ENCODE measurements at regions not wholly inside any gene's neighbourhood (a gene's known extent, or its start where the extent isn't known, plus 50 kb on each side); places are given as distances from the start of the nearest gene placed in this dataset. TPM values are rescaled to one million over a fixed set of nuclear protein-coding genes. Genes with fewer than 3 reads are reported as not detected.
"Not testable (repeated sequence)": the region's sequence is repeated elsewhere in the genome, so short reads cannot be mapped to it uniquely, and the experiment has no call there.

DNA sequence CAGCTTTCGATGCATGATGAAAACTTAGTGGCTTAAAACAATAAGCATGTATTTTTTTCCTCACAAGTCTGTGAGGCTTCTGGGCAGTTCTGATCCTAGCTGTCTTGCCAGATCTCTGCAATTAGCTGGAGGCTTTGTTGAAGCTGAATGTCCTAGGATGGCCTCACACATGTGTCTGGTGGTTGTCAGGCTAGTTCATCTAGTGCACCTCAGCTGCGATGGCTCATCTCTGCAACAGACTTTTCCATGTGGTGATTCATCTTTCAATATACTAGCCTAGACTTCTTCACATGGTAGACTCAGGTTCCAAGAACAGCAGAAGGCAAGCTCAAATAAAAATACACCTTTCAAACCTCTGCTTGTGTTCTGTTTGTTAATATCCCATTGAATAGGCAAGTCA, 66.5 kb upstream of the IL1RAPL1 start:
- H3K36me3 Mint-ChIP-seq (ENCODE audit: low read depth), result peaks cover 3% of the 10 kb centered on the region
- H3K27me3 Mint-ChIP-seq (ENCODE audit: low read depth), result no peaks in the 10 kb centered on the region
- no peaks in the 10 kb centered on the region for H3K4me1 Mint-ChIP-seq

DNA sequence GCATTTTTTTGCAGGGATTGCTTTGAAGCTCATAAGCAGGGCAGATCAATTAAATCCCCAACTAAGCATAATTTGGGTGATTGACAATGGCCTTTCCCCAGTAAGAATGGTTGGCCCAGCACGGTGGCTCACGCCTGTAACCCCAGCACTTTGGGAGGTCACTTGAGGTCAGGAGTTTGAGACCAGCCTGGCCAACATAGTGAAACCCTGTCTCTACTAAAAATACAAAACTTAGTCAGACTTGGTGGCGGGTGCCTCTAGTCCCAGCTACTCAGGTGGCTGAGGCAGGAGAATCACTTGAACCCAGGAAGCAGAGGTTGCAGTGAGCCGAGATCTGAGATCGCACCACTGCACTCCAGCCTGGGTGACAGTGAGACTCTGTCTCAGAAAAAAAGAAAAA, 58.9 kb upstream of the IL1RAPL1 start:
- not testable (repeated sequence) for H3K27ac Mint-ChIP-seq (ENCODE audit: unreplicated experiment); H3K4me1 Mint-ChIP-seq; H3K9me3 Mint-ChIP-seq; H3K36me3 Mint-ChIP-seq (ENCODE audit: low read depth); H3K4me3 Mint-ChIP-seq; H3K27me3 Mint-ChIP-seq (ENCODE audit: low read depth); DNase-seq (ENCODE audit: low read depth, low spot score)

More for the DNA sequence above, 66.5 kb upstream of the IL1RAPL1 start:
- no peaks in the 10 kb centered on the region for H3K9me3 Mint-ChIP-seq
- DNase-seq (ENCODE audit: low read depth, low spot score), result no peak
- no peak overlapping the region for H3K27ac Mint-ChIP-seq (ENCODE audit: unreplicated experiment)
- TF ChIP-seq, protein P1, sequence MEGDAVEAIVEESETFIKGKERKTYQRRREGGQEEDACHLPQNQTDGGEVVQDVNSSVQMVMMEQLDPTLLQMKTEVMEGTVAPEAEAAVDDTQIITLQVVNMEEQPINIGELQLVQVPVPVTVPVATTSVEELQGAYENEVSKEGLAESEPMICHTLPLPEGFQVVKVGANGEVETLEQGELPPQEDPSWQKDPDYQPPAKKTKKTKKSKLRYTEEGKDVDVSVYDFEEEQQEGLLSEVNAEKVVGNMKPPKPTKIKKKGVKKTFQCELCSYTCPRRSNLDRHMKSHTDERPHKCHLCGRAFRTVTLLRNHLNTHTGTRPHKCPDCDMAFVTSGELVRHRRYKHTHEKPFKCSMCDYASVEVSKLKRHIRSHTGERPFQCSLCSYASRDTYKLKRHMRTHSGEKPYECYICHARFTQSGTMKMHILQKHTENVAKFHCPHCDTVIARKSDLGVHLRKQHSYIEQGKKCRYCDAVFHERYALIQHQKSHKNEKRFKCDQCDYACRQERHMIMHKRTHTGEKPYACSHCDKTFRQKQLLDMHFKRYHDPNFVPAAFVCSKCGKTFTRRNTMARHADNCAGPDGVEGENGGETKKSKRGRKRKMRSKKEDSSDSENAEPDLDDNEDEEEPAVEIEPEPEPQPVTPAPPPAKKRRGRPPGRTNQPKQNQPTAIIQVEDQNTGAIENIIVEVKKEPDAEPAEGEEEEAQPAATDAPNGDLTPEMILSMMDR (conservative IDR thresholded peaks at IDR 0.05), result no peak
- no peak overlapping the region for H3K4me3 Mint-ChIP-seq

Small RNA genes in the stretch of these regions (microRNA-seq; reads per million reads assigned to microRNA genes)
- not detected for gene MIR6134
